ENCODE measurements at regions not wholly inside any gene's neighbourhood (a gene's known extent, or its start where the extent isn't known, plus 50 kb on each side); places are given as distances from the start of the nearest gene placed in this dataset.
A peak's percentile ranks its signal among the peaks of the same experiment; 100 is the strongest.

- Histone ChIP-seq H3K4me2 (ENCODE audit: low read length) (no peak overlapping the region), H2AFZ (ENCODE audit: low read depth, low read length) (no peak overlapping the region), H3F3A (ENCODE audit: insufficient read depth, low read length, poor library complexity, severe bottlenecking) (peaks cover 15% of the 10 kb centered on the region), H3K9me2 (ENCODE audit: insufficient read depth, low read length) (no peaks in the 10 kb centered on the region), H3K36me3 (ENCODE audit: insufficient read depth, low read length) (no peaks in the 10 kb centered on the region), H3K4me3 (ENCODE audit: low read length) (no peak overlapping the region), H3K9ac (ENCODE audit: low read length) (no peak overlapping the region), H3K79me2 (replicated peaks; ENCODE audit: insufficient read depth, low read length) (no peaks in the 10 kb centered on the region), H4K20me1 (ENCODE audit: insufficient read depth) (no peaks in the 10 kb centered on the region), H3K27me3 (ENCODE audit: insufficient read depth, low read depth, low read length) (no peaks in the 10 kb centered on the region), H3K27ac (ENCODE audit: low read length) (peak overlapping the region; percentile 15), H3K9me3 (ENCODE audit: low read length) (no peaks in the 10 kb centered on the region)
- TF ChIP-seq TAF1 (IDR thresholded peaks at IDR 0.05; ENCODE audit: low read depth) (no peak), REST (IDR thresholded peaks at IDR 0.05; ENCODE audit: borderline replicate concordance) (no peak), SMC3 (conservative IDR thresholded peaks at IDR 0.05; ENCODE audit: poor library complexity) (no peak), RAD21 (conservative IDR thresholded peaks at IDR 0.05) (no peak), CTCF (IDR thresholded peaks at IDR 0.05; ENCODE audit: poor library complexity, severe bottlenecking) (no peak), EP300 (conservative IDR thresholded peaks at IDR 0.05; ENCODE audit: poor library complexity, severe bottlenecking) (no peak), EZH2 (IDR thresholded peaks at IDR 0.05; ENCODE audit: borderline replicate concordance, insufficient read depth, low read length, poor library complexity, severe bottlenecking) (no peak), POLR2AphosphoS5 (IDR thresholded peaks at IDR 0.05) (no peak), MXI1 (conservative IDR thresholded peaks at IDR 0.05; ENCODE audit: poor library complexity, severe bottlenecking) (no peak)
These were observed 174.9 kb upstream of the MVB12B start for GRCh38 chr9:126151686-126152134.

- Histone ChIP-seq H3K9me2 (ENCODE audit: insufficient read depth, low read length) (no peaks in the 10 kb centered on the region), H3K9ac (ENCODE audit: low read length) (no peak overlapping the region), H3F3A (ENCODE audit: insufficient read depth, low read length, poor library complexity, severe bottlenecking) (peaks cover 10% of the 10 kb centered on the region), H3K27ac (ENCODE audit: low read length) (no peak overlapping the region), H3K79me2 (replicated peaks; ENCODE audit: insufficient read depth, low read length) (no peaks in the 10 kb centered on the region), H4K20me1 (ENCODE audit: insufficient read depth) (no peaks in the 10 kb centered on the region), H3K9me3 (ENCODE audit: low read length) (no peaks in the 10 kb centered on the region), H3K4me3 (ENCODE audit: low read length) (no peak overlapping the region), H2AFZ (ENCODE audit: low read depth, low read length) (no peak overlapping the region), H3K27me3 (ENCODE audit: insufficient read depth, low read depth, low read length) (no peaks in the 10 kb centered on the region), H3K36me3 (ENCODE audit: insufficient read depth, low read length) (no peaks in the 10 kb centered on the region), H3K4me2 (ENCODE audit: low read length) (no peak overlapping the region)
- TF ChIP-seq EP300 (conservative IDR thresholded peaks at IDR 0.05; ENCODE audit: poor library complexity, severe bottlenecking) (no peak), RAD21 (conservative IDR thresholded peaks at IDR 0.05) (no peak), POLR2AphosphoS5 (IDR thresholded peaks at IDR 0.05) (no peak), EZH2 (IDR thresholded peaks at IDR 0.05; ENCODE audit: borderline replicate concordance, insufficient read depth, low read length, poor library complexity, severe bottlenecking) (no peak), MXI1 (conservative IDR thresholded peaks at IDR 0.05; ENCODE audit: poor library complexity, severe bottlenecking) (no peak), TAF1 (IDR thresholded peaks at IDR 0.05; ENCODE audit: low read depth) (no peak), SMC3 (conservative IDR thresholded peaks at IDR 0.05; ENCODE audit: poor library complexity) (no peak), CTCF (IDR thresholded peaks at IDR 0.05; ENCODE audit: poor library complexity, severe bottlenecking) (no peak), REST (IDR thresholded peaks at IDR 0.05; ENCODE audit: borderline replicate concordance) (no peak)
These were observed 173.8 kb upstream of the MVB12B start for GRCh38 chr9:126152622-126153362.
